Stomach (tissue), 8 donors: ENCODE measurements at regions not wholly inside any gene's neighbourhood (a gene's known extent, or its start where the extent isn't known, plus 50 kb on each side); places are given as distances from the start of the nearest gene placed in this dataset.

Experiments used
- DNase-seq, 2 donors: peaks; one replicate each; pipeline versions ENCODE4 v3.0.0 to v3.0.0-alpha.2; 2013 to 2019
- H3K27ac ChIP-seq, 5 donors: fragments of 200-600 bp in 4 of 5; sonication (generic) in 4 of 5; one replicate each; pipeline ENCODE4 v1.5.1; 2013 to 2019; ENCODE audit warnings: mild to moderate bottlenecking in 1 of 5, moderate library complexity in 1 of 5
- H3K27me3 ChIP-seq, 3 donors: fragments of 200-600 bp; sonication (generic); one replicate each; pipeline ENCODE4 v1.5.1; 2017 to 2019; ENCODE audit warnings: mixed run types in 1 of 3
- H3K36me3 ChIP-seq, 4 donors: fragments of 200-600 bp; sonication (generic); 1 replicate in 3 of 4; 2 replicates in 1 of 4; pipeline ENCODE4 v1.5.1; 2016 to 2019
- H3K4me1 ChIP-seq, 4 donors: fragments of 200-600 bp; sonication (generic); one replicate each; pipeline ENCODE4 v1.5.1; 2016 to 2019
- H3K4me3 ChIP-seq, 4 donors: fragments of 200-600 bp; sonication (generic) in 3 of 4; one replicate each; pipeline ENCODE4 v1.5.1; 2016 to 2019; ENCODE audit warnings: mild to moderate bottlenecking in 1 of 4
- H3K9me3 ChIP-seq, 4 donors: fragments of 200-600 bp; sonication (generic); one replicate each; pipeline ENCODE4 v1.5.1; 2016 to 2019
- CTCF ChIP-seq, 7 experiments: fragments of 450-650 bp in 4 of 7; fragments of 200-600 bp in 3 of 7; sonication (generic) in 3 of 7; IDR thresholded peaks; one replicate each; pipeline ENCODE4 v1.5.1; 2016 to 2019; ENCODE audit warnings: antibody characterized with exemption in 7 of 7, control low read depth in 2 of 7, mild to moderate bottlenecking in 1 of 7
- EP300 ChIP-seq: sonication (generic); formaldehyde crosslinking; IDR thresholded peaks from one replicate; pipeline ENCODE4 v1.6.1; 2017; ENCODE audit warnings: antibody characterized with exemption
- POLR2A ChIP-seq, 4 donors: fragments of 450-650 bp; IDR thresholded peaks; one replicate each; pipeline ENCODE4 v1.6.1; 2016; ENCODE audit warnings: antibody characterized with exemption in 4 of 4, control low read depth in 2 of 4, mild to moderate bottlenecking in 1 of 4, moderate library complexity in 1 of 4
- POLR2AphosphoS5 ChIP-seq, 3 donors: sonication (generic); formaldehyde crosslinking; IDR thresholded peaks; one replicate each; pipeline ENCODE4 v1.6.1; 2016; ENCODE audit warnings: antibody characterized with exemption in 3 of 3
- WGBS, 5 donors: extraction: QIAGEN DNeasy Blood & Tissue Kit in 3 of 5; methylation state at CpG; one replicate each; pipeline versions ENCODE4 v1.1.5 to v1.1.7; 2013 to 2018; 5-methylcytosine and 5-hydroxymethylcytosine counted together
- intact Hi-C: fragments of 100-400 bp; cut with DNase I; formaldehyde crosslinking; loops from one replicate; pipeline ENCODE4 v1.15.1; 2023; ENCODE audit warnings: low total_unique reads
- donor health status: healthy with polysubstance abuse.
- donor health status: Bipolar disorder and iron deficiency.
- donor health status: healthy.

- no peak for DNase-seq
- 61 to 70% (median 67%) methylated on average over 4 of the region's 4 CpGs for WGBS, 5 donors
- no peaks in the 10 kb centered on the region for H3K36me3 ChIP-seq
- no peak overlapping the region for H3K4me3 ChIP-seq
- peaks cover 0 to 3% (median 0%) of the 10 kb centered on the region in 3 donors for H3K27me3 ChIP-seq
- H3K9me3 ChIP-seq: no peaks in the 10 kb centered on the region
- intact Hi-C loops: no loop called here
- no peak for TF ChIP-seq CTCF (IDR thresholded peaks at IDR 0.05)
- TF ChIP-seq EP300: no peak
- TF ChIP-seq POLR2A (IDR thresholded peaks at IDR 0.05): no peak
- no peak for TF ChIP-seq POLR2AphosphoS5 (IDR thresholded peaks at IDR 0.05)
- H3K27ac ChIP-seq: no peak overlapping the region
- H3K4me1 ChIP-seq: no peaks in the 10 kb centered on the region
Measured at GRCh38 chr2:59920307-59920706, 633.1 kb downstream of the BCL11A start.

- Histone ChIP-seq H3K9me3 (no peaks in the 10 kb centered on the region), H3K4me1 (no peaks in the 10 kb centered on the region), H3K27me3 (peaks cover 0 to 5% (median 0%) of the 10 kb centered on the region in 3 donors), H3K36me3 (no peaks in the 10 kb centered on the region), H3K4me3 (no peak overlapping the region), H3K27ac (no peak overlapping the region)
- TF ChIP-seq POLR2A (IDR thresholded peaks at IDR 0.05): no peak
- TF ChIP-seq POLR2AphosphoS5 (IDR thresholded peaks at IDR 0.05): no peak
- TF ChIP-seq EP300: no peak
- no peak for TF ChIP-seq CTCF (IDR thresholded peaks at IDR 0.05)
- 42 to 90% (median 71%) methylated on average over 1 of the region's 1 CpG for WGBS, 5 donors
- intact Hi-C loops: no loop called here
- no peak for DNase-seq
Measured at GRCh38 chr2:59919579-59919978, 633.9 kb downstream of the BCL11A start.

- peaks cover 0 to 5% (median 0%) of the 10 kb centered on the region in 3 donors for H3K27me3 ChIP-seq
- intact Hi-C loops: no loop called here
- no peak for TF ChIP-seq CTCF (IDR thresholded peaks at IDR 0.05)
- no peak for TF ChIP-seq POLR2AphosphoS5 (IDR thresholded peaks at IDR 0.05)
- TF ChIP-seq EP300: no peak
- no peak for TF ChIP-seq POLR2A (IDR thresholded peaks at IDR 0.05)
- no peaks in the 10 kb centered on the region for H3K36me3 ChIP-seq
- no peak overlapping the region for H3K27ac ChIP-seq
- WGBS, 5 donors: 0 to 94% (median 86%) methylated on average over 1 of the region's 1 CpG
- no peak overlapping the region for H3K4me3 ChIP-seq
- no peak for DNase-seq
- no peaks in the 10 kb centered on the region for H3K4me1 ChIP-seq
- no peaks in the 10 kb centered on the region for H3K9me3 ChIP-seq
Measured at GRCh38 chr2:59912042-59912441, 641.4 kb downstream of the BCL11A start.

GRCh38 chr2:59910166-59910565, 643.3 kb downstream of the BCL11A start:
- Histone ChIP-seq H3K9me3 (no peaks in the 10 kb centered on the region), H3K36me3 (no peaks in the 10 kb centered on the region), H3K4me1 (no peaks in the 10 kb centered on the region), H3K27ac (no peak overlapping the region), H3K27me3 (peaks cover 0 to under 1% (median 0%) of the 10 kb centered on the region in 3 donors), H3K4me3 (no peak overlapping the region)
- DNase-seq: peak in 1 of 2 donors; percentile 19
- intact Hi-C loops: no loop called here
- WGBS, 5 donors: 87 to 100% (median 92%) methylated on average over 1 of the region's 1 CpG
- TF ChIP-seq POLR2A (IDR thresholded peaks at IDR 0.05) (no peak), POLR2AphosphoS5 (IDR thresholded peaks at IDR 0.05) (no peak), CTCF (IDR thresholded peaks at IDR 0.05) (no peak), EP300 (no peak)
